Esophagus muscularis mucosa (tissue), 4 donors: ENCODE measurements at regions not wholly inside any gene's neighbourhood (a gene's known extent, or its start where the extent isn't known, plus 50 kb on each side); places are given as distances from the start of the nearest gene placed in this dataset.
"Not testable (repeated sequence)": the region's sequence is repeated elsewhere in the genome, so short reads cannot be mapped to it uniquely, and the experiment has no call there.

Experiments
- DNase-seq: peaks from one replicate; pipeline ENCODE4 v3.0.0-alpha.2; 2017; ENCODE audit errors: extremely low spot score
- H3K27ac ChIP-seq, 4 donors: fragments of 200-600 bp; sonication (generic); replicated peaks in 1 of 4; 1 replicate in 3 of 4; 2 replicates in 1 of 4; pipeline ENCODE4 v1.5.1; 2016 to 2019; ENCODE audit warnings: mild to moderate bottlenecking in 1 of 4
- H3K27me3 ChIP-seq, 4 donors: fragments of 200-600 bp; sonication (generic); one replicate each; pipeline versions ENCODE4 v1.5.1 to v1.6.0; 2016 to 2019
- H3K36me3 ChIP-seq, 4 donors: fragments of 200-600 bp; sonication (generic); one replicate each; pipeline ENCODE4 v1.5.1; 2016 to 2019
- H3K4me1 ChIP-seq, 4 donors: fragments of 200-600 bp; sonication (generic); one replicate each; pipeline ENCODE4 v1.5.1; 2016 to 2019
- H3K4me3 ChIP-seq, 4 donors: fragments of 200-600 bp; sonication (generic); 1 replicate in 2 of 4; 2 replicates in 2 of 4; pipeline ENCODE4 v1.5.1; 2016 to 2019; ENCODE audit warnings: mild to moderate bottlenecking in 4 of 4, moderate library complexity in 1 of 4
- H3K9me3 ChIP-seq, 4 donors: fragments of 200-600 bp; sonication (generic); 1 replicate in 3 of 4; 2 replicates in 1 of 4; pipeline ENCODE4 v1.5.1; 2016 to 2019
- CTCF ChIP-seq, 3 experiments: fragments of 200-600 bp in 2 of 3; fragments of 450-650 bp in 1 of 3; sonication (generic) in 2 of 3; IDR thresholded peaks; one replicate each; pipeline ENCODE4 v1.5.1; 2017 to 2019; ENCODE audit warnings: antibody characterized with exemption in 3 of 3, mild to moderate bottlenecking in 2 of 3, moderate library complexity in 1 of 3
- EP300 ChIP-seq: sonication (generic); formaldehyde crosslinking; IDR thresholded peaks from one replicate; pipeline ENCODE4 v1.6.1; 2017; ENCODE audit warnings: antibody characterized with exemption
- POLR2A ChIP-seq: fragments of 450-650 bp; IDR thresholded peaks from one replicate; pipeline ENCODE4 v1.6.1; 2017; ENCODE audit warnings: antibody characterized with exemption, moderate library complexity, mild to moderate bottlenecking, low read depth
- POLR2AphosphoS5 ChIP-seq, 2 donors: sonication (generic); formaldehyde crosslinking; IDR thresholded peaks; one replicate each; pipeline ENCODE4 v1.6.1; 2017; ENCODE audit warnings: antibody characterized with exemption in 2 of 2
- WGBS: methylation state at CpG from one replicate; pipeline ENCODE4 v1.1.5; 2018; 5-methylcytosine and 5-hydroxymethylcytosine counted together
- intact Hi-C: fragments of 100-400 bp; cut with DNase I; formaldehyde crosslinking; loops from one replicate; pipeline ENCODE4 v1.15.1; 2023

GRCh38 chr6:86042214-86042613 is 399.5 kb upstream of the SYNCRIP start:
- DNase-seq: no peak
- Histone ChIP-seq H3K36me3 (no peaks in the 10 kb centered on the region), H3K4me1 (no peaks in the 10 kb centered on the region), H3K4me3 (no peak overlapping the region), H3K27me3 (no peaks in the 10 kb centered on the region), H3K9me3 (no peaks in the 10 kb centered on the region), H3K27ac (no peak overlapping the region)
- intact Hi-C loops: no loop called here
- TF ChIP-seq POLR2AphosphoS5 (IDR thresholded peaks at IDR 0.05) (no peak), POLR2A (no peak)

GRCh38 chr6:86031713-86032112 is 389.0 kb upstream of the SYNCRIP start:
- DNase-seq: no peak
- no peak for TF ChIP-seq EP300
- no peak for TF ChIP-seq CTCF (IDR thresholded peaks at IDR 0.05)
- no peak for TF ChIP-seq POLR2A
- no peak for TF ChIP-seq POLR2AphosphoS5 (IDR thresholded peaks at IDR 0.05)
- no peaks in the 10 kb centered on the region for H3K9me3 ChIP-seq
- H3K4me3 ChIP-seq: no peak overlapping the region
- H3K27ac ChIP-seq: no peak overlapping the region
- no peaks in the 10 kb centered on the region for H3K36me3 ChIP-seq
- peaks cover 0 to 18% (median 8%) of the 10 kb centered on the region in 4 donors for H3K4me1 ChIP-seq
- intact Hi-C loops: no loop called here
- 49% methylated on average over 2 of the region's 2 CpGs for WGBS
- H3K27me3 ChIP-seq: no peaks in the 10 kb centered on the region

- WGBS: 91% methylated on average over 3 of the region's 3 CpGs
These were observed 388.2 kb upstream of the SYNCRIP start for GRCh38 chr6:86030875-86031274.

GRCh38 chr6:86028776-86029175 is 386.1 kb upstream of the SYNCRIP start:
- no peak for DNase-seq
- no peaks in the 10 kb centered on the region for H3K36me3 ChIP-seq
- H3K27ac ChIP-seq: no peak overlapping the region
- no peak overlapping the region for H3K4me3 ChIP-seq
- H3K4me1 ChIP-seq: peaks cover 0 to 18% (median 8%) of the 10 kb centered on the region in 4 donors
- intact Hi-C loops: no loop called here
- no peaks in the 10 kb centered on the region for H3K27me3 ChIP-seq
- TF ChIP-seq CTCF (IDR thresholded peaks at IDR 0.05): no peak
- TF ChIP-seq POLR2AphosphoS5 (IDR thresholded peaks at IDR 0.05): no peak
- no peaks in the 10 kb centered on the region for H3K9me3 ChIP-seq

More at GRCh38 chr6:86030875-86031274, 388.2 kb upstream of the SYNCRIP start:
- Histone ChIP-seq H3K36me3 (no peaks in the 10 kb centered on the region), H3K4me3 (no peak overlapping the region), H3K9me3 (no peaks in the 10 kb centered on the region), H3K27me3 (no peaks in the 10 kb centered on the region), H3K4me1 (peaks cover 0 to 18% (median 8%) of the 10 kb centered on the region in 4 donors), H3K27ac (no peak overlapping the region)
- no peak for DNase-seq
- intact Hi-C loops: no loop called here
- no peak for TF ChIP-seq CTCF (IDR thresholded peaks at IDR 0.05)
- TF ChIP-seq POLR2AphosphoS5 (IDR thresholded peaks at IDR 0.05): no peak
- TF ChIP-seq EP300: no peak
- TF ChIP-seq POLR2A: no peak

GRCh38 chr6:86026890-86027289 is 384.2 kb upstream of the SYNCRIP start:
- WGBS: 86% methylated on average over 8 of the region's 10 CpGs
- peaks cover 0 to 12% (median 5%) of the 10 kb centered on the region in 4 donors for H3K4me1 ChIP-seq
- H3K27ac ChIP-seq, intact Hi-C loops, H3K4me3 ChIP-seq, H3K9me3 ChIP-seq, DNase-seq, H3K27me3 ChIP-seq, H3K36me3 ChIP-seq: not testable (repeated sequence)

GRCh38 chr6:86017236-86017635 is 374.6 kb upstream of the SYNCRIP start:
- Histone ChIP-seq H3K4me1 (peaks cover 0 to 3% (median 0%) of the 10 kb centered on the region in 4 donors), H3K27ac (no peak overlapping the region), H3K36me3 (no peaks in the 10 kb centered on the region), H3K9me3 (no peaks in the 10 kb centered on the region), H3K27me3 (no peaks in the 10 kb centered on the region), H3K4me3 (no peak overlapping the region)
- 50% methylated on average over 1 of the region's 1 CpG for WGBS
- no peak for DNase-seq
- TF ChIP-seq POLR2AphosphoS5 (IDR thresholded peaks at IDR 0.05): no peak
- TF ChIP-seq CTCF (IDR thresholded peaks at IDR 0.05): no peak
- TF ChIP-seq POLR2A: no peak
- TF ChIP-seq EP300: no peak
- intact Hi-C loops: no loop called here
